ENCODE measurements at regions not wholly inside any gene's neighbourhood (a gene's known extent, or its start where the extent isn't known, plus 50 kb on each side); places are given as distances from the start of the nearest gene placed in this dataset.

- TF ChIP-seq POLR2A (IDR thresholded peaks at IDR 0.05): no peak
- TF ChIP-seq, protein P1, sequence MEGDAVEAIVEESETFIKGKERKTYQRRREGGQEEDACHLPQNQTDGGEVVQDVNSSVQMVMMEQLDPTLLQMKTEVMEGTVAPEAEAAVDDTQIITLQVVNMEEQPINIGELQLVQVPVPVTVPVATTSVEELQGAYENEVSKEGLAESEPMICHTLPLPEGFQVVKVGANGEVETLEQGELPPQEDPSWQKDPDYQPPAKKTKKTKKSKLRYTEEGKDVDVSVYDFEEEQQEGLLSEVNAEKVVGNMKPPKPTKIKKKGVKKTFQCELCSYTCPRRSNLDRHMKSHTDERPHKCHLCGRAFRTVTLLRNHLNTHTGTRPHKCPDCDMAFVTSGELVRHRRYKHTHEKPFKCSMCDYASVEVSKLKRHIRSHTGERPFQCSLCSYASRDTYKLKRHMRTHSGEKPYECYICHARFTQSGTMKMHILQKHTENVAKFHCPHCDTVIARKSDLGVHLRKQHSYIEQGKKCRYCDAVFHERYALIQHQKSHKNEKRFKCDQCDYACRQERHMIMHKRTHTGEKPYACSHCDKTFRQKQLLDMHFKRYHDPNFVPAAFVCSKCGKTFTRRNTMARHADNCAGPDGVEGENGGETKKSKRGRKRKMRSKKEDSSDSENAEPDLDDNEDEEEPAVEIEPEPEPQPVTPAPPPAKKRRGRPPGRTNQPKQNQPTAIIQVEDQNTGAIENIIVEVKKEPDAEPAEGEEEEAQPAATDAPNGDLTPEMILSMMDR (IDR thresholded peaks at IDR 0.05): no peak
- TF ChIP-seq POLR2AphosphoS5 (IDR thresholded peaks at IDR 0.05): peak in 2 of 3 donors; percentile 21 to 55
These were observed 113.8 kb downstream of the CEBPB start for GRCh38 chr20:50304501-50304856.
